ENCODE measurements at regions not wholly inside any gene's neighbourhood (a gene's known extent, or its start where the extent isn't known, plus 50 kb on each side); places are given as distances from the start of the nearest gene placed in this dataset.
"Not testable (repeated sequence)": the region's sequence is repeated elsewhere in the genome, so short reads cannot be mapped to it uniquely, and the experiment has no call there.

- H3K79me1 ChIP-seq (ENCODE audit: low read depth in 1 of 2, low read length in 2 of 2); H3K4me3 ChIP-seq (ENCODE audit: insufficient read depth, low read depth, low read length); in situ Hi-C loops (cut with MboI; ENCODE audit: low sequenced_read_pairs); H2BK120ac ChIP-seq (ENCODE audit: low read depth, low read length); H4K5ac ChIP-seq (ENCODE audit: low read depth, low read length); H4K91ac ChIP-seq (ENCODE audit: insufficient read depth, low read depth, low read length); CTCF ChIA-PET; H3K56ac ChIP-seq (ENCODE audit: extremely low read depth, insufficient read depth, low read length); H3K9me1 ChIP-seq (ENCODE audit: insufficient read depth, low read length); H3K9me3 ChIP-seq (ENCODE audit: control insufficient read depth, insufficient read depth, low read length); DNase-seq; POLR2A ChIA-PET (ENCODE audit: unreplicated experiment); intact Hi-C loops (cut with micrococcal nuclease); dilution Hi-C loops (cut with HindIII; ENCODE audit: low sequenced_read_pairs, unreplicated experiment); H2AFZ ChIP-seq (replicated peaks; ENCODE audit: low read length, poor library complexity); BruUV-seq (replicated peaks); H4K20me1 ChIP-seq (ENCODE audit: insufficient read depth, low read length); H3K4ac ChIP-seq (ENCODE audit: low read depth, low read length); H3K14ac ChIP-seq (replicated peaks; ENCODE audit: low read depth, low read length); H2AK9ac ChIP-seq (replicated peaks; ENCODE audit: low read depth, low read length, poor library complexity); H3K9ac ChIP-seq (ENCODE audit: low read depth, low read length); H3K18ac ChIP-seq (ENCODE audit: low read depth, low read length); H2AK5ac ChIP-seq (ENCODE audit: low read depth, low read length); H3K36me3 ChIP-seq (ENCODE audit: control insufficient read depth, insufficient read depth, low read length); H2BK20ac ChIP-seq (ENCODE audit: low read depth, low read length); H3K4me2 ChIP-seq (ENCODE audit: low read depth, low read length); H3K4me1 ChIP-seq (ENCODE audit: control insufficient read depth, insufficient read depth, low read length); H4K8ac ChIP-seq (ENCODE audit: low read depth in 2 of 2, low read length in 2 of 2); H2BK5ac ChIP-seq (ENCODE audit: low read depth, low read length, poor library complexity, severe bottlenecking); H3K23ac ChIP-seq (ENCODE audit: low read depth, low read length); H3K27me3 ChIP-seq (ENCODE audit: control insufficient read depth, insufficient read depth, low read length); ATAC-seq (ENCODE audit: low read depth); H2BK15ac ChIP-seq (ENCODE audit: low read depth, low read length); H3K27ac ChIP-seq (ENCODE audit: insufficient read depth, low read length): not testable (repeated sequence)
- WGBS, 2 experiments (ENCODE audit: extremely low coverage in 2 of 2, insufficient read length in 1 of 2) = no CpG with 5 or more reads among the region's 17 CpGs
Measured at GRCh38 chr9:63876380-63876779, 1408.6 kb downstream of the FOXD4L5 start.
